Activated CD4-positive, alpha-beta T cell treated with anti-CD3 and anti-CD28 coated beads for 48 hours (primary cell): ENCODE measurements at regions not wholly inside any gene's neighbourhood (a gene's known extent, or its start where the extent isn't known, plus 50 kb on each side); places are given as distances from the start of the nearest gene placed in this dataset.

Source experiments
- DNase-seq: peaks from one replicate; pipeline ENCODE4 v3.0.0-alpha.2; 2020

GRCh38 chr21:40901691-40902090, 54.7 kb upstream of the DSCAM start:
- DNase-seq = no peak

- DNase-seq = no peak
Observed at GRCh38 chr21:40902299-40902698, 55.3 kb upstream of the DSCAM start.

GRCh38 chr21:40902993-40903392, 56.0 kb upstream of the DSCAM start:
- no peak for DNase-seq

GRCh38 chr21:40905251-40905650, 58.3 kb upstream of the DSCAM start:
- no peak for DNase-seq

- no peak for DNase-seq
Observed at GRCh38 chr21:40912375-40912774, 65.4 kb upstream of the DSCAM start.

GRCh38 chr21:40915114-40915513, 68.2 kb upstream of the DSCAM start:
- DNase-seq = no peak

- no peak for DNase-seq
Observed at GRCh38 chr21:40923407-40923806, 76.4 kb upstream of the DSCAM start.

GRCh38 chr21:40923901-40924300, 76.9 kb upstream of the DSCAM start:
- no peak for DNase-seq

- no peak for DNase-seq
Observed at GRCh38 chr21:40924641-40925040, 77.7 kb upstream of the DSCAM start.

- DNase-seq = no peak
Observed at GRCh38 chr21:40926238-40926637, 79.3 kb upstream of the DSCAM start.

GRCh38 chr21:40929833-40930232, 82.9 kb upstream of the DSCAM start:
- no peak for DNase-seq

GRCh38 chr21:40931197-40931596, 84.2 kb upstream of the DSCAM start:
- no peak for DNase-seq

GRCh38 chr21:40936178-40936577, 89.2 kb upstream of the DSCAM start:
- DNase-seq = no peak

- DNase-seq = no peak
Observed at GRCh38 chr21:40936771-40937261, 89.9 kb upstream of the DSCAM start.

- no peak for DNase-seq
Observed at GRCh38 chr21:40938078-40938477, 91.1 kb upstream of the DSCAM start.

GRCh38 chr21:40938611-40939010, 91.7 kb upstream of the DSCAM start:
- DNase-seq = no peak

- no peak for DNase-seq
Observed at GRCh38 chr21:40947713-40948112, 100.8 kb upstream of the DSCAM start.

GRCh38 chr21:40950970-40951369, 104.0 kb upstream of the DSCAM start:
- DNase-seq = no peak

GRCh38 chr21:40952551-40953323, 105.8 kb upstream of the DSCAM start:
- DNase-seq = no peak

- DNase-seq = no peak
Observed at GRCh38 chr21:40964691-40965090, 117.7 kb upstream of the DSCAM start.

GRCh38 chr21:40967771-40968170, 120.8 kb upstream of the DSCAM start:
- DNase-seq = no peak

GRCh38 chr21:40972151-40972550, 125.2 kb upstream of the DSCAM start:
- no peak for DNase-seq

- DNase-seq = no peak
Observed at GRCh38 chr21:40976198-40977109, 129.5 kb upstream of the DSCAM start.

GRCh38 chr21:40985370-40985769, 138.4 kb upstream of the DSCAM start:
- DNase-seq = no peak
